GM18858 (cell line): ENCODE measurements at regions not wholly inside any gene's neighbourhood (a gene's known extent, or its start where the extent isn't known, plus 50 kb on each side); places are given as distances from the start of the nearest gene placed in this dataset.

ENCODE experiments used
- ATAC-seq: cut with Tn5 transposase; IDR thresholded peaks from one replicate; pipeline ENCODE4 v1.9.1; 2021; ENCODE audit not compliant: unreplicated experiment

DNA sequence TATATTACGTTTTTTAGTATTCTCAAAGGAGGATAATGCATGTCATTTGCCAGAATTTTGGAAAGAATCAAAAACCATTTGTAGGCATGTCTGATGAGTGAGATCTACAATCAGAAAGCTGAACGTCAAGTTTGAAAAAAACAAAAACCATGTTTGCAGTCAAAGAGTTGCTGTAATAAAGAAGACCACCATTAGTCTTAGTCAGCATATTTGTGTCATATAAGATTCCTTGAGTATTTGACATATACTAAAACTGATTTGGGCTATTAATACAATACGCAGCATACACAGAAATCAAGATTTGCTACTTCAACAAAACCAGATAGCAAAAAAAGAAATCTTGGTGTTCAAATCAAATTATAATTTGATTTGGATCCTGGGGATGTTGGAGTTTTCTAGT lies 247.5 kb downstream of the SAMD5 start:
- no peak for ATAC-seq

DNA sequence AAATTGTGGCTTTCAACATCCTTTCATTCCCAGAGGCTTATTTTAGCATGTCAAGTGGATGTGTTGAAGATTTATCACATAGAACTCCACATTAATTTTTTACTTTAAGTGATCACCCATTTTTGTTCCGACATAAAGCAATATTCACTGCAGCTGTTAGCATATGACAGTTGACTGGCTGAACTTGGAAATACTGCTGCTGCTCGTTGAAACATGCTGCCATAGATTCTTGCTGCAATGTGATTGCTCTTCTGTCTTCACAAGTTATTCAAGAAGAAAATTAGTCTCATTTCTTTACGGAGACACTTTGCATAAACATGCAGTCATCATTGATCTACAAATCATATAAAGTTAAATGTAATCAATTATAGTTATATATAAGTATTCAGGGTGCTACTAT lies 248.4 kb downstream of the SAMD5 start:
- no peak for ATAC-seq

DNA sequence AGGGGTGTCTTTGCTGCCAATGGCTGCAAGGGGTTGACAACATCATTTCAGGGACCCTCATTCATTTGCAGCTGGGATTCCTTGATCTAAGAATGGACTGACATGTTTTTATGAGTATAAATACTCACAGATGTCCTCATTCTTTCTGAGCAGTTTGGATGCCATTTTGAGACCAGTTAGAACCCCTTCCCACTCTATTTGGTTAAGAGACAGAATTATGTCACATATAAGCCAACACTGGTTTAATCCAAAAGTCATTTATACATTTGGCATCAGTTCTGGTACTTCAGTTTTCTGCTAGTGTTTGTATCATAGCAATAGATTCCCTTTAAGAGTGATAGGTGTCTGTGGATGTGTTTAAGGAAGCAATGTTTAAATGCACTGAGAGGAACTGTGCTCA lies 248.8 kb downstream of the SAMD5 start:
- ATAC-seq: no peak

DNA sequence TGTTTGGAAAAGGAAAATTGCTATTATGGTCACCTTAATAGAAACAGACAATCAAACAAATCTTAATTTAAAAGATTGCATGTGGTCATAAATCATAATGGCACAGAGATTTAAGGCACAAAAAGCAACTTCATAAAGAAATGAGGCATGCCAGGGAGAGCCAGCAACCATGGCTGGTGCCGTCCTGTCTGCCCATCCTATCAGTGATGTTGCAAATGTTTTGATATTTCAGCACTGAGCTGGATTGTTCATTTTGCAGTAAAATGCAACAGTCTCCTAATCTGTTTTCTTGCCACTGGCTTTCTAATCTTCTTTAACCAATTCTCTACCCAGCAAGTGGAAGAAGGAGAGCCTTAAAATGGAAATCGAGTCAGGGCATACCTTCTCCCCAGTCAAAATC lies 249.8 kb downstream of the SAMD5 start:
- no peak for ATAC-seq

DNA sequence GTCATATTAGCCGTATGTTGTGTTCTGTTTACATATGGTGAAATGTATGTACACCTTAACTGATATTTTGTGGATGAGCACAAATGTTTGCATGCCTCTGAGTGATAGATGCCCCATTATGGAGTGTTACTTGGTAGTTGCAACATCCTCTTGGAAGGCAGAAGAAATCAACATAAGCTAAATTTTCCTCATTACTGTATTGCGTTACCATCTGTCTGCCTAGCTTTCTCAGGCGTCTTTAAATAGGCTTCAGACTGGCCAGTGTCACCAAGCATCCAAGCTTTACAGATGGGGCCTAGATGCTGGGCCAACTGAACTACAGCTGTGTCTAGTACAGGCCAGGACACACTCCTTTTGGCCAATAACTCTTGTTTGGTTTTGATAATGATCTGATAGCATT lies 250.6 kb downstream of the SAMD5 start:
- ATAC-seq: no peak

DNA sequence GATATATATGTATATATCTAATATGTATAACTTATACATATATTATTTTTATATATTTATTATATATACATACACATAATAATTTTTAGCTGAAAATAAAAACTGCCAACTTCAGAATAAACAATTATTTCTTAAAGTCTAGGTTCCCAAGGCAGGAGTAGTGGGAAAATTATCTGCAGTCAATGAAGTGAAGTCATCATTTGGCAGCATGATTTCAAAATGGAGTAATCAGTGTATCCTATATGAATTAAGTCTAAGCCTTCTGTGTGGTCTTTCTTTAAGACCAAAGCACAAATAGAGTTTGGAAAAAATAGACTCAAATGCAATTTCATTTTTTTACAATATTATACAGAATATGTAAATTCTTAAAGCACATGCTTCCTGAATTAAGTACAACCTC lies 251.0 kb downstream of the SAMD5 start:
- no peak for ATAC-seq

DNA sequence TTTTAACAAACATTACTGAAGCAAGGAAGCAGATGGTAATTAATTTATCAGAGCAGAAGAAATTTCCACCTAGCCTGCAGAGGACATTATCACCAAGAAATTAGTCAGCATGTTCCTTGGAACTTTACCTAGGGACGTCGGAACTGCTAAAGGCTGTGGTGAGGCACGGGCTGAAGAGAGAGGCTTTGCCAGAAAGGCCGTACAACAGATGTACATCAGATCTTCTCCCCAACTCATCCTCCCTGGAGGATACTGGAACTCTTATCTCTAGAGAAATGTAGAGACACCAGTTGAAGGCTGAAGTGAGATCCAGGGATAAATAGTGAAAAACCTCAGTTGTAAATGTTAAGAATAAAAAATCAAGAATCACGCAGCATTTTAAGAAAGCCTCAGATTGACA lies 257.1 kb downstream of the SAMD5 start:
- no peak for ATAC-seq

DNA sequence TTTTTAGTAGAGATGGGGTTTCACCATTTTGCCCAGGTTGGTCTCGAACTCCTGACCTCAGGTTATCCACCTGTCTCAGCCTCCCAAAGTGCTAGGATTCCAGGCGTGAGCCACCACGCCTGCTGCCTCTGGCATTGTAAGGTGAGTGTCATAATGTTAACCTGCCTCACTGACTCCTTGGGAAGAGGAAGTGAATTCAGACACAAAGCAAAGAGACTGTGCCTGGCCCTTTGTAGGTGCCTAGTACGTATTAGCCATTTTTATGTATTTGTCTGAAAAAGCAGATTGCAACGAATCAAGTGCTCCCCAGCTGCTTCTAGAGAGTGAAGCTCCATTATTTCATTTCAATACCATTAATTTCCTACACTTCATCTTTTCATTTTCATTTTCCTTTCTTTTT lies 260.5 kb downstream of the SAMD5 start:
- no peak for ATAC-seq

DNA sequence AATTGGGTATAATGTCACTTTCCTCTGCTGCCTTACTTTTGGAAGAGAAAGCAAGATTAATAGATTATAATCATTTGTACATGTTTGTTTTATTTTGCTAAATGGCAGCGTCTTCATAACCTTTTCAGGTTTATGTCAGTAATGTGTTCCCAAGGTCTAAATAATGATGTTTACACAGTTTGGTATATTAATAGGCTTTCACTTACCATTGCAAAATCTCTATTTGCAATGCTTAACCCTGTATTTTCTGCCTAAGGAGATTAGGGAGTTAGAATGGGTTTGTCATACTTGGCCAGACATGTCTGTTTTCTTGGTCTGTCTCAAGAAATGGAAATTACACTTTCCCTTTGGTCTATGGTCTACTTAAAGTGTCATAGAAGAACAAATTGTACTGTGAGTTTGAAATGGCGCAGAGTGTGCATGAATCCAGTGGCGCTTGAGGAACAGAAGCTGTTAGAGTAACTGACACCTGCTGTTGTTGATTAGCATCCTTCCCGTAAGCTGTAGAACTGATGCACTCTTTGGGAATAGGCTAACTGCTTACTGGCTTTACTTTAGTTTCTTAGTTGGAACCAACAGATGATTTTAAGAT lies 261.1 kb downstream of the SAMD5 start:
- no peak for ATAC-seq

DNA sequence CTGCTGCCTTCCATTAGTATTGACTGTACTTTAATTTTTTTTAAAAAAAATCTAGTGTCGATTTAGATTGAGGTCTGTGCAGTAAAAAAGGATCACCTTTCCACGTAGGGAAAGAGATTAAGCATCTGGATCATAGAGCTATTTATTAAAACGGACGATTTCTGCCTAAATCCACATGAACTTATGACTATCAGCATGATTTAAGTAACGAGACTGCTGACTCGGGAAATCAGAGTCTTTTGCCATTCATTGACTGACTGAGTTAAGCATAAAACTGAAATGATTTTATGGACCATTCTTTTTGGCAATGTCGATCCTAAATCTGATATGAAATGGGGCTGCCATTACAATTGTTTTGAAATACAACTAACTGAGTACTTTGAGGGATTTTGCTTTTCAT lies 261.7 kb downstream of the SAMD5 start:
- ATAC-seq: no peak

DNA sequence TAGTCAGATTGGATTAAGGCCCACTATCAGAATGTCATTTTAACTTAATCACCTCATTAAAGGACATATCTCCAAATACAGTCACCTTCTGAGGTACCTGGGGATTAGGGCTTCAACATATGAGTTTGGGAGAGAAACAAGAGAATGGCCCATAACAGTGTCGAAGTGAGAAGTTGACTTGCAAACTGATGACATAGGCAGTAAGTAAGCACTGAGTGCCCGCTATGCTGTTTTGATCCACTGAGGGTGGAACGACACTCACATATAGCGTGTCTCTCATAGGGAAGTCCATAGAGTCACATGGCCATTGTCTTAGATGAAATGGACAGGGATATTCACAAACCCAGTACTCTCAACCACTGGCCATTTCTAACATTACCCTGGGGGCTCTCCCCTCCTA lies 264.2 kb downstream of the SAMD5 start:
- no peak for ATAC-seq

DNA sequence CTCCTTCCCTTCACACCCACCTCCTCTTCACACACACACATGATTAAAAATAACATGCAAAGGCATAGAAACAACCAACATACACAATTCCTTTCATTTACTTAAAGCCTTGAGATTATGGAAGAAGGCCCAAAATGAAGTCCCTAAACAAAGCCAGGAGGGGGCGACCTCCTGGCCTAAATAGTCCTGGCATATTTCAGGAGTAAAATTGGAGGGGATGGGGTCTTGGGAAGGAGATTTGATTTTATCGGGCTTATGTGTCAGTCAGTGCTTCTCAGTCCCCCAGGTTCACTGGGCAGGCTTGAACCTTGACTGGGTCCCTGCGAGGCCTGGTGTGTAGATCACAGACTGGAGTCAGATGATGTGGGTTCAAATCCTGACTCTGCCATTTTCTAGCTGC lies 266.4 kb downstream of the SAMD5 start:
- no peak for ATAC-seq

DNA sequence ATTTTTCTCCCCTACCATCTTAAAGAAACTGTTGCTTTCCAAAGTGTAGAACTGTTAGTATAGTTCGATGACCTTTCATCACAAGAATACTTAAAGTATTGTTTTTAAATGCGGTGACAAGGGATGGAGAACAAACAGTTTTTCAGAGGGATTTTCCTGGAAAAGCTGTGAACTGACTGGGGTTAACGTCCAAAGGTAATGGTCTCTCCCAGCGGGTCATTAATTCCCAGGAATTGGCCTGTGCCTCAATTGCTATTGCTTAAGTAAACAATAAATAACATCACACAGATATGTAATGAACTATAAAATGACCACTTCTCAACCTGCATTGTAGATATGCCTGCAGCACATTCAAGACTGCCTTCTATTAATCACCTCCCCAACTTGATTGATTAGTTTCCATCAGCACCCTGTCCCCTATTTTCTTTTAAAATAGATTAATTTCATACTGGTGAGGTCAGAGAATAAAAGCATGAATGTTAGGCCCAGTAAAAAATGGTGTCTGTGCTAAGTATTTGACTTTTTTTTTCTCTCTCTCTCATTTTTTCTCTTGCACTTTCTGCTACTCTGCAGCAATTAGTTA lies 268.2 kb downstream of the SAMD5 start:
- no peak for ATAC-seq

DNA sequence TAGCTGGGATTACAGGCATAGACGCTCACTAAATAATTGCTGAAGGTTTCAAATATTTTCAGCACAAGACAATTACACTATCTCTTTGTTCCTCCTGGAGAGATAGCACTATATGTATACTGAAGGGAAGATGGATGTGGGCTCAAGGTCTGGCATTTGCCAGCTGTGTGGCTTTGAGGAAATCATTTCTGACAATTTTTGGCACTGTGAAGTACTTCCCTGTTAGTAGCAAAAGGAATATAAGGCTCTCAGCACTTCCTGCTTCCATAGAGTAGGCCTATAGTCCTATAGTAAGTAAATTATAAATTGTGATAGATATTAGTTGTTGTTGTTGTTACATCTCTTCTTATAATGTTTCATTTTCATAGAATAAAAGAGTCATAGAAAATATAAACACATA lies 271.1 kb downstream of the SAMD5 start:
- no peak for ATAC-seq

DNA sequence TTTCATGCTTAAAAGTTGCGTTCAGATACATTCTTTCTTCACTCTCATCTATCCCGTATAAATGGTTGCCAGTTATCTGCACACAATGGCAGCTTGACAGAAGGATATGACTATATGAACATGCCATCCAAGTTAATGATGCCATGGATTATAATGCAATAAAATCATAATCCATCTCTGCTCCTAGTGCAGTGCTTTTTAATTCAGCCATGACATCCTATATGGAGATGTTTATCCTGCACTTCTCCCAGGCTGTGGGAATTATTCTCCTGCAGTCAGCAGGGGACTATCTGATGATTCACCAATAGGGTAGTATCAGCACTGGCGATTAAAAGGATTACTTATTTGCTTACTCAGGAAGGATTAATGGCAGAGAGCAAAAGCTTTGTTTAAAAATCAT lies 273.8 kb downstream of the SAMD5 start:
- ATAC-seq: no peak

DNA sequence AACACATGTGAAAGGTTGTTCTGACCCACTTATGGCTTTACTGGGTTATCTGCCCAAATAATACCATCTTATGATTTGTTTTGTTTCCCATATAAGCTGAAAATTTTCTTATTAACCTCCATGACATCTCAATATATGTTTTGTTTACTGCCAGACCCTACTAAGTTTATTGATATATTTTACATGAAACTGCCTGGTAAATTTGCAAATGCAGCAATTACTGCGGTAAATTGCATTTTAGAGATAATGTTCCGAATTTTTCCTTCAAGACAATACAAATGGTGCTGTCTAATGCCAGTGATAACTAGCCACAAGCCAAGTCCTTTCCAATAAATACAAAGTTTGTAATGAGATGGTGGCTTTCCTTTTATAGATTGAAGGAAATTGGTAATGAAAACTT lies 275.9 kb downstream of the SAMD5 start:
- no peak for ATAC-seq

DNA sequence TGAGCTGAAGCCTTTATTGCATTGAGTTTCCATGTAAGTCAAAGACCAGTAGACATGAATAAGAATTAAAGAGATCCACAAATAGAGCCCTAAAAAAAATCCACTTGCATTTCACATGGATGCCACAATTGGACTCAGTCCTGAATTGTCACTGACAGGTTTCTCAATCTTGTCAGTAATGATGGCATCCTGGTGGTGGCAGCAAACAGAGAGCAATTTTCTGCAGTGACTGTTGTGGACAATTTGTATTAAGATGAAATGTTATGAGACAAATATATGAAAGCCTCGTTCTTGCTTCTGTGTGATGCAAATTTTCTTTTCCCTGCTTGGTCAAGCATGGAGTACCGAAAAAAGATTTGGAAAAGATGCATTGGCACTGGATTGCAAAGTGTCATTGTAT lies 278.9 kb downstream of the SAMD5 start:
- ATAC-seq: no peak

DNA sequence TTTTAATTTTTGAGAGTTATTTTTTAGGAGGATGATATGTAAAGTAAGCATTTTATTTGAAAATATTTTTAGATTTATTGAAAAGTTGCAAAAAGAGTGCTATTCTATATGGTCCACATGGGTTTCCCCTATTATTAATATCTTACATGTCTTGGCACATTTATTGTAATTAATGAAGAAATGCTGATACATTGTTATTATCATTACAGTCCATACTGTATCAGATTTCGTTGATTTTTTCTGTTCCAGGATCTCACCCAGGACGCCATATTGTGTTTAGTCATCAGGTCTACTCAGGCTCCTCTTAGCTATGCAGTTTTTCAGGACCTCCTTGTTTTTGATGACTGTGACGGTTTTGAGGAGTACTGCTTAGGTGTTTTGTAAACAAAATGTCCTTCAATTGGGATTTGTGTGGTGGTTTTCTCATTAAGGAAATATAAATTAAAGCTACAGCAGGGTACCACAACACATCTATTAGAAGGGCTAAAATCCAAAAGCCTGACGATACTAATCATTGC lies 281.0 kb downstream of the SAMD5 start:
- no peak for ATAC-seq

DNA sequence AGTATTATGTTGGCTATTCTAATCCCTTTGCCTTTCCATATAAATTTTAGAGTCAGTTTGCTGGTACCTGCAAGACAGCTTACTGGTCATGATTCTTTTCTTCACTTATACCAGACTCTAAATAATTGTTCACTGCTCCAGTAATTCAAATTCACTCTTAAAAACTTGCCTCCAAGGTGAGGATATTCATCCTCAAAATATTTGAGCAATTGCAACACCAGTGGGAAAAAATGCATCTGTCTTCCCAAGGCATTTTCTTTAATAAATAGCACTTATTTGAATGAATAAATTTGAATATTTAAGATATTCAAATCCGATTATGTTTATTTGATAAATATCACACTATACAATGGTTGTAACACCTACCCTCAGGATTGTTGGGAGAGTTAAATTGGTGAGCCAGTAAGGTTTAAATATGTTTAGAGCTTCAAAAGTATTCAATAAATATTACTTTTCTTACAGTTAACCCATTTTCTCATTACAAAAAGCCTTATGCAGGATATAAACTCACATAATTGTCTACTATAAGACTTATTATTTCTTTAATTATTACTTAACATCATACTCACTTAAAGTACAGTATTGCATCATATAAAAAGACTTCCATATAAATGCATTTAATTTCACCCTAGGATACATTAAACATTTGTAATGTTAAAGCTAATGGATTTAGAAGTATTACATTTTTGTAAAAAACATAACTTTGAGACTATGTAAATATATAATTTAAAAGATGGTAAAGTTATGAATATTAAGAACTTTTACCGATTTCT lies 285.6 kb downstream of the SAMD5 start:
- ATAC-seq: no peak

DNA sequence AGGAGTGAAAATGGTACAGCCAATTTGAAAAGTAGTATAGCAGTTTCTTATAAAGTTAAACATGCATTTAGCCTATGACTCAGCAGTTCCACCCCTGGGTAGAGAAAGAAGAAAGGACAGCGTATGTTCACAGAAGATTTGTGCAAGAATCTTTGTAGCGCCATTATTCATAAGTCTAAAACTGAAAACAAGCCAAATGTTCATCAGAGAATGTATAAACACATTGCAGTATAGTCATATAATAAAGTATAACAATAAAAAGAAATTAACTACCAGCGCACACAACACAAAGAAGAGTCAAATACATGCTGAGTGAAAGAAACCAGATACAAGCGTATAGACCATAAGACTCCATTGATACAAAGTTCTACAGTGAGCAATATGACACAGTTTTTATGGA lies 294.0 kb downstream of the SAMD5 start:
- ATAC-seq: no peak

DNA sequence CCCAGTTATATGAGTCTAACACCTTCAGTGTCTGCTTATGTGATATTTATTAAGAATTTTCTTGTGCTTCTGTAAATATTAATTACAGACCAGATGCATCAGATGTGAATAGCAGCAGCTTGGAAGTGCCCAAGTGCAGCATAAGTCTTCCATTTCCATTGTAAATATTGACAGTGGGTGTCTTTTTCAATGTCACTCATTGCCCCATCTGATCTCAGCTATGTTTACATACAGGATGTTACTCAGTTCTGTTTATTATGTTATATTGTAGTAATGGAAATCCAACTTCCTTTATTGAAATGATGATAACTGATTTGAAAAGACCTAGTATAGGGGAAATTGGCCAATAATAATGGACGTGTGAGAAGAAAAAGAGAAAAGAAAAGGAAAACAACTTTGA lies 296.7 kb downstream of the SAMD5 start:
- no peak for ATAC-seq

DNA sequence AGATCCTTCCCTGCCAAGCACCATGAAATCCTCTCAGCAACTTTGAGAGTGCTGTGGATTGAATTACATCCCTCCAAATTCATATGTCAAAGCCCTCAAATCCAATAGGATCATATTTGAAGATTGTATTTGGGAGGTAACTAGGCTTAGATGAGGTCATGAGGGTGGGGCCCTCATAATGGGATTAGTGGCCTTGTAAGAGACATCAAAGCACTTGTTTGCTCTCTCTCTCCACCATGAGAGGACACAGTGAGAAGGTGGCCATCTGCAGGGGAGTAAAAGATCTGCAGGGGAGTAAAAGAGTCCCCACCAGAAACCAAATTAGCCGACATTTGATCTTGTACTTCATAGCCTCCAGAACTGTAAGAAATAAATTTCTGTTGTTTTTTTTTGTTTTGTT lies 298.2 kb downstream of the SAMD5 start:
- ATAC-seq: no peak

DNA sequence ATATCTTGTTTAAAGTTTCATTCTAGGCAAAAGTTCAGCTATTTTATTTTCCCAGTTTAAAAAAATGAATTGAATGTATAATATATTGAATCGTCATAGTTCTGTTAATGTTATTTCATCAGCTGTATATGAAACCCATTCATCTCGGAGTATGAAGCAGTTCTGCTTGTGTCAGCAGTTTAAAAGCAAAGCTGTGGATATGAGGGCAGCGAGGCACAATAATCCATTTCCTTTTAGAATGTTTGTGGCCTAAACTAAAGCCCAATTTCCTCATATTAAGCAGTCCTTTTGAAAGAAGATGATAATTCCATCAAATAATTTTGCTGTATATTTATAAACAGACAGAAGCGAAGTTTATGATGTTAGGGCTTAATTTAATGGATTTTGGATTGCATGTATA lies 300.1 kb downstream of the SAMD5 start:
- no peak for ATAC-seq
